Activated CD8-positive, alpha-beta memory T cell treated with anti-CD3 and anti-CD28 coated beads, Interleukin-2, amount 10 ng/mL, durations not matched to agents 7 days and 5 days (primary cell): ENCODE measurements at regions not wholly inside any gene's neighbourhood (a gene's known extent, or its start where the extent isn't known, plus 50 kb on each side); places are given as distances from the start of the nearest gene placed in this dataset.
"Not testable (repeated sequence)": the region's sequence is repeated elsewhere in the genome, so short reads cannot be mapped to it uniquely, and the experiment has no call there.

Experiments
- ATAC-seq: fragments of 150-1000 bp; cut with Tn5 transposase; one replicate; pipeline ENCODE4 v1.10.0; 2021; ENCODE audit warnings: moderate library complexity
- CTCF ChIA-PET: fragments of 350-600 bp; sonication (Branson Sonifier 250); formaldehyde crosslinking; loops from one replicate; lab custom pipeline; 2021; ENCODE audit warnings: antibody characterized with exemption; lab: Charles Lee
- DNase-seq: peaks from one replicate; pipeline ENCODE4 v3.0.0-alpha.2; 2020
- H3K27ac Mint-ChIP-seq: one replicate; pipeline ENCODE4 v1.8.0; 2021; ENCODE audit warnings: mild to moderate bottlenecking, mixed read lengths
- H3K27me3 Mint-ChIP-seq: one replicate; pipeline ENCODE4 v1.8.0; 2021; ENCODE audit warnings: mixed read lengths
- H3K36me3 Mint-ChIP-seq: one replicate; pipeline ENCODE4 v1.8.0; 2021; ENCODE audit warnings: mild to moderate bottlenecking, mixed read lengths
- H3K4me1 Mint-ChIP-seq: one replicate; pipeline ENCODE4 v1.8.0; 2021; ENCODE audit warnings: mixed read lengths
- H3K4me3 Mint-ChIP-seq: one replicate; pipeline ENCODE4 v1.8.0; 2021; ENCODE audit warnings: mild to moderate bottlenecking, moderate library complexity, mixed read lengths
- H3K9me3 Mint-ChIP-seq: one replicate; pipeline ENCODE4 v1.8.0; 2022; ENCODE audit warnings: low read depth, mixed read lengths

- no peak for DNase-seq
- H3K4me3 Mint-ChIP-seq = no peak overlapping the region
- no peaks in the 10 kb centered on the region for H3K27me3 Mint-ChIP-seq
- H3K4me1 Mint-ChIP-seq = no peaks in the 10 kb centered on the region
- peaks cover 12% of the 10 kb centered on the region for H3K9me3 Mint-ChIP-seq
- no peaks in the 10 kb centered on the region for H3K36me3 Mint-ChIP-seq
- CTCF ChIA-PET = no interaction called here
- ATAC-seq = no peak
- no peak overlapping the region for H3K27ac Mint-ChIP-seq
Observed at GRCh38 chr5:174500636-174501035, 223.7 kb upstream of the MSX2 start.

GRCh38 chr5:174501461-174502069 is 222.8 kb upstream of the MSX2 start:
- no peak overlapping the region for H3K27ac Mint-ChIP-seq

GRCh38 chr5:174503086-174503460 is 221.3 kb upstream of the MSX2 start:
- no peaks in the 10 kb centered on the region for H3K36me3 Mint-ChIP-seq
- ATAC-seq (no peak), DNase-seq (no peak)
- H3K4me3 Mint-ChIP-seq = no peak overlapping the region
- H3K9me3 Mint-ChIP-seq = peaks cover 8% of the 10 kb centered on the region
- no peak overlapping the region for H3K27ac Mint-ChIP-seq
- H3K27me3 Mint-ChIP-seq = no peaks in the 10 kb centered on the region
- CTCF ChIA-PET = no interaction called here
- no peaks in the 10 kb centered on the region for H3K4me1 Mint-ChIP-seq

More at GRCh38 chr5:174501461-174502069, 222.8 kb upstream of the MSX2 start:
- Mint-ChIP-seq H3K27me3 (no peaks in the 10 kb centered on the region), H3K36me3 (no peaks in the 10 kb centered on the region), H3K4me3 (no peak overlapping the region), H3K4me1 (no peaks in the 10 kb centered on the region), H3K9me3 (peaks cover 12% of the 10 kb centered on the region)
- ATAC-seq = no peak
- DNase-seq = no peak
- CTCF ChIA-PET = no interaction called here

GRCh38 chr5:174503461-174504265 is 220.7 kb upstream of the MSX2 start:
- Mint-ChIP-seq H3K27me3 (no peaks in the 10 kb centered on the region), H3K4me1 (no peaks in the 10 kb centered on the region), H3K9me3 (peaks cover 5% of the 10 kb centered on the region), H3K27ac (no peak overlapping the region), H3K4me3 (no peak overlapping the region), H3K36me3 (no peaks in the 10 kb centered on the region)
- no peak for ATAC-seq
- CTCF ChIA-PET = no interaction called here
- DNase-seq = no peak

- Mint-ChIP-seq H3K27me3 (no peaks in the 10 kb centered on the region), H3K4me1 (no peaks in the 10 kb centered on the region), H3K9me3 (peaks cover 5% of the 10 kb centered on the region), H3K36me3 (no peaks in the 10 kb centered on the region), H3K4me3 (no peak overlapping the region), H3K27ac (no peak overlapping the region)
- no peak for DNase-seq
- CTCF ChIA-PET = no interaction called here
- no peak for ATAC-seq
Observed at GRCh38 chr5:174504266-174504726, 220.1 kb upstream of the MSX2 start.

GRCh38 chr5:174505621-174506020 is 218.8 kb upstream of the MSX2 start:
- no peak for ATAC-seq
- Mint-ChIP-seq H3K36me3 (no peaks in the 10 kb centered on the region), H3K9me3 (no peaks in the 10 kb centered on the region), H3K4me1 (no peaks in the 10 kb centered on the region), H3K27me3 (no peaks in the 10 kb centered on the region), H3K27ac (no peak overlapping the region), H3K4me3 (no peak overlapping the region)
- CTCF ChIA-PET = no interaction called here
- no peak for DNase-seq

- ATAC-seq, DNase-seq, CTCF ChIA-PET, H3K27ac Mint-ChIP-seq, H3K4me3 Mint-ChIP-seq, H3K9me3 Mint-ChIP-seq, H3K36me3 Mint-ChIP-seq, H3K27me3 Mint-ChIP-seq, H3K4me1 Mint-ChIP-seq: not testable (repeated sequence)
Observed at GRCh38 chr5:174510782-174511453, 213.5 kb upstream of the MSX2 start.

- Mint-ChIP-seq H3K27ac (no peak overlapping the region), H3K27me3 (no peaks in the 10 kb centered on the region), H3K36me3 (no peaks in the 10 kb centered on the region), H3K4me1 (no peaks in the 10 kb centered on the region), H3K9me3 (no peaks in the 10 kb centered on the region), H3K4me3 (no peak overlapping the region)
- DNase-seq (no peak), ATAC-seq (no peak)
- CTCF ChIA-PET = no interaction called here
Observed at GRCh38 chr5:174511714-174512253, 212.6 kb upstream of the MSX2 start.

- Mint-ChIP-seq H3K27ac (no peak overlapping the region), H3K4me3 (no peak overlapping the region), H3K9me3 (no peaks in the 10 kb centered on the region), H3K36me3 (no peaks in the 10 kb centered on the region), H3K4me1 (no peaks in the 10 kb centered on the region), H3K27me3 (no peaks in the 10 kb centered on the region)
- DNase-seq (no peak), ATAC-seq (no peak)
- CTCF ChIA-PET = no interaction called here
Observed at GRCh38 chr5:174514325-174514724, 210.1 kb upstream of the MSX2 start.

GRCh38 chr5:174514983-174515394 is 209.4 kb upstream of the MSX2 start:
- CTCF ChIA-PET = no interaction called here
- H3K9me3 Mint-ChIP-seq = no peaks in the 10 kb centered on the region
- H3K27ac Mint-ChIP-seq = no peak overlapping the region
- ATAC-seq = no peak
- H3K4me1 Mint-ChIP-seq = no peaks in the 10 kb centered on the region
- no peaks in the 10 kb centered on the region for H3K27me3 Mint-ChIP-seq
- no peaks in the 10 kb centered on the region for H3K36me3 Mint-ChIP-seq
- no peak overlapping the region for H3K4me3 Mint-ChIP-seq
- no peak for DNase-seq

GRCh38 chr5:174516741-174517140 is 207.6 kb upstream of the MSX2 start:
- DNase-seq (no peak), ATAC-seq (no peak)
- no peaks in the 10 kb centered on the region for H3K36me3 Mint-ChIP-seq
- no peak overlapping the region for H3K4me3 Mint-ChIP-seq
- H3K27ac Mint-ChIP-seq = no peak overlapping the region
- no peaks in the 10 kb centered on the region for H3K4me1 Mint-ChIP-seq
- no peaks in the 10 kb centered on the region for H3K9me3 Mint-ChIP-seq
- no peaks in the 10 kb centered on the region for H3K27me3 Mint-ChIP-seq
- CTCF ChIA-PET = no interaction called here

GRCh38 chr5:174518512-174518911 is 205.9 kb upstream of the MSX2 start:
- no peaks in the 10 kb centered on the region for H3K27me3 Mint-ChIP-seq
- H3K27ac Mint-ChIP-seq = no peak overlapping the region
- CTCF ChIA-PET = no interaction called here
- DNase-seq (no peak), ATAC-seq (no peak)
- peaks cover 3% of the 10 kb centered on the region for H3K9me3 Mint-ChIP-seq
- no peak overlapping the region for H3K4me3 Mint-ChIP-seq
- no peaks in the 10 kb centered on the region for H3K4me1 Mint-ChIP-seq
- no peaks in the 10 kb centered on the region for H3K36me3 Mint-ChIP-seq

GRCh38 chr5:174520420-174521396 is 203.7 kb upstream of the MSX2 start:
- Mint-ChIP-seq H3K36me3 (no peaks in the 10 kb centered on the region), H3K9me3 (peaks cover 4% of the 10 kb centered on the region), H3K4me3 (no peak overlapping the region), H3K27ac (no peak overlapping the region), H3K4me1 (no peaks in the 10 kb centered on the region), H3K27me3 (no peaks in the 10 kb centered on the region)
- DNase-seq (no peak), ATAC-seq (no peak)
- CTCF ChIA-PET = no interaction called here
